Suprapubic skin (tissue), 3 donors: ENCODE measurements at regions not wholly inside any gene's neighbourhood (a gene's known extent, or its start where the extent isn't known, plus 50 kb on each side); places are given as distances from the start of the nearest gene placed in this dataset.

Source experiments
- CTCF ChIP-seq, 2 donors: fragments of 200-600 bp in 1 of 2; fragments of 450-650 bp in 1 of 2; sonication (generic) in 1 of 2; IDR thresholded peaks; one replicate each; pipeline ENCODE4 v1.5.1; 2016 to 2019; ENCODE audit warnings: antibody characterized with exemption in 2 of 2, mild to moderate bottlenecking in 1 of 2, moderate library complexity in 1 of 2
- POLR2AphosphoS5 ChIP-seq, 3 donors: sonication (generic); formaldehyde crosslinking; IDR thresholded peaks; one replicate each; pipeline ENCODE4 v1.6.1; 2017; ENCODE audit warnings: antibody characterized with exemption in 3 of 3

GRCh38 chr15:39286706-39287105, 294.2 kb upstream of the THBS1 start:
- no peak for TF ChIP-seq CTCF (IDR thresholded peaks at IDR 0.05)
- TF ChIP-seq POLR2AphosphoS5 (IDR thresholded peaks at IDR 0.05) = no peak
